Muscle of arm (tissue), 1 donor: ENCODE measurements at regions not wholly inside any gene's neighbourhood (a gene's known extent, or its start where the extent isn't known, plus 50 kb on each side); places are given as distances from the start of the nearest gene placed in this dataset.

Experiments
- DNase-seq: peaks from one replicate; pipeline ENCODE4 v3.0.0-alpha.2; 2013

- DNase-seq: no peak
Observed at GRCh38 chr4:181737744-181738143, 505.5 kb upstream of the TENM3 start.

- DNase-seq: no peak
Observed at GRCh38 chr4:181739031-181739430, 504.2 kb upstream of the TENM3 start.

GRCh38 chr4:181741513-181741912 is 501.7 kb upstream of the TENM3 start:
- no peak for DNase-seq

DNA sequence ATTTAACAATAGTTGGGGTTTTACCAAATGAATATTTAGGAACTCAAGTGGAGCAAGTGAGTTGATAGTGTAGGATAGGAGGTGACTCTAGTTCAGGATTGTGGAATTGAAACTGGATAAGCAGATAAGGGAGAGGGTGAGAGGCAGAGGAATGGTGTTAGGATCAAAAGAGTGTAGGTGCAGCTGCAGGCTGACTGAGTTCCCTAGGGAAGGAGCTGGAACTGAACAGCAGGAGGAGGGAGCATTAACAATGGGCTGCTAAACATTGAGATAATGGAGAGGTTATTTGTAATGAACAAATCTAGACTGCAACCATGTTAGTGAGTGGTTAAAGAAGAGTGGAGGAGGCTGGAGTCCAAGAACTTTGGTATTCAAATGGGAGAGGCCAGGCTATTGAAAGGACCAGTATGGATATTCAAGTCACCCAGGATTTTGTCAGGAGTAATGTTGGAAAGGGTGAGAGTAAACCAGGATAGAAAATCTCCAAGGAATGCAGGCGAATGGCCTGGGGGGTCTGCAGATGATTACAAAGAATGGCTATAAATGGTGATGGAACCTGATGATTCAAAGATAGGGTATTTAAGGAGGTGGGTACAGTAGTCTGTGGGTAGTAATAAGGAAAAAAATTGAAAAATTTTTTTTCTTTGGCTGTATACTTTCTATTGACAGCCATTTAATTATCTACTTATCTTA is 497.1 kb upstream of the TENM3 start:
- no peak for DNase-seq

DNA sequence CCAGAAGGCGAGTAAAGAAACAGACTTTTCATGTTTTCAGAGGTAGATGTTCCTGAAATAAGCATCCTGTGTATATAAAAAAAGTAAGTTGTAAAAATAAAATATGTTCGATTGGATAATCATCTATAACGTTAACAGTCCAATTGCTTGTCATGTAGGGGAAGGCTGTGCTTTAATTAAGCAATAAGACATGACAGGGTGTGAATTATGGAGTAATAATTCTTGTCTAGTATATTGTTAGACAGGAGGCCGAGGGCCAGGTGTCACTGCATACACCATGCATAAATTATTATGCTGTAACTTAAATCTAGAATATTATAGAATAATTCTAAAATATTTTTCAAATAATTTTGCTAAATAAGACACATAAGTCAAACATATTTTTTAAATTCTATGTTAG is 494.6 kb upstream of the TENM3 start:
- DNase-seq: no peak

DNA sequence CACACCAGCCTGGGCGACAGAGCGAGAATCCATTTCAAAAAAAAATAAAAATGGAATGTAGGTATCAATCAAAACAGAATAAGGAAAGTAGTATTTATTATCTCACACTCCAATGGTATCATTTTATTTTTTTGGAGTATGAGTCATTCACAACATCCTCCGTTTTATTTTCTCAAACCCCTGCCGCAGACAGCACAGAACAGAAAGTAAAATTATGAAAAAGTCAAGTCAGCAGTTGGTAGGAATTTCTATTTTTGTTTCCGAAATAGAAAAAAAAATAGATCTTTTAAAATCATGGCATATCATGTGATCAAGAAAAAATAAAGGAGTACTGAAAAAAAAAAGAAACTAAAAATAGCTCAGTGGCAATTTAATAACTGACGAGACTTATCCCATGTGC is 490.7 kb upstream of the TENM3 start:
- DNase-seq: no peak

- DNase-seq: no peak
Observed at GRCh38 chr4:181753207-181753606, 490.0 kb upstream of the TENM3 start.

DNA sequence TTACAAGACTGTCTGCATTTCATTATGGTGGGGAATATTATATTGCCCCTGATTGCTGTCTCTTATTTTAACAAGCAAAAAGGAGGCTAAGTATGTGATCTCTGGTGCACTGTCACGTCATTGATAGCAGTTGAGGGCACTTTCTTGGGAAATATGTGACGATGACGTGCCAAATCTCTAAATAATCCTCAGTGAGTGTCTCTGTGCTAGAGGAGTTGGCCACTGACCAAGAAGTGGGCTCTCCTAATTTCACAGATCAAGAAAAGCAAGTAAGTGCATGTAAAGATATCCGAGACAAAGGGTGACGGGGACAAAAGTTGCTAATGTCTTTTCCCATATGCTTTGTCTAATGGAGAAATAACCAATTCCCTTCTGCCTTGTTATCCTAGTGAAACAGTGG is 487.4 kb upstream of the TENM3 start:
- no peak for DNase-seq

DNA sequence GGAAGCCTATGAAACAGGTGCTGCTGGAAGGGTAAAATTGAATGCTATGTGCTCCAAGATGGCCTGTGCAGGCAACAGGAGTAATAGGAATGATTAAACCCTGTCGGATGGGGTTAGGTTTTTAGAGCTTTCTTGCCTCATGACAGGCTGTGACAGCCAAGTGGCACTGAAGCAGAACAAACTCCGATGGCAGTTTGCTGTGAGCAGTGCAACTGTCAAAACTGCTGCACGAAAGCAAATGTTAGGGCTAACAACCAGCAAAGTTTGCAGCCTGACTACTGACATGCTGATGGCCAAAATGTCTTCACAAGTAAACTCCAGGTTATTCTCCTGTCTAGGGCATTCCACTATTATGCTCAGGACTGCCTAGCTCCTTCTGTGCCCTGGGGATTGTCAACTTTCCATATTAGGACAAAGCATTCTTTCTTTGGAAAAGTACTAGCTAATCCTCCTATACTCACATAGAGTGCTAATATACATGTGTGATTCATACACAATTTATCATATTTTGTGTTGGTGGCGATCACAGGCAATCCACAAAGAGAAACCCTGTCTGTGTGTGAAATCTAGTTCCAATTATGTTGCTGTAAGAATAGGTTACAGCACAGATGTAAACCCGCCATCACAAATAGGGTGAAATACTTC is 486.6 kb upstream of the TENM3 start:
- no peak for DNase-seq

DNA sequence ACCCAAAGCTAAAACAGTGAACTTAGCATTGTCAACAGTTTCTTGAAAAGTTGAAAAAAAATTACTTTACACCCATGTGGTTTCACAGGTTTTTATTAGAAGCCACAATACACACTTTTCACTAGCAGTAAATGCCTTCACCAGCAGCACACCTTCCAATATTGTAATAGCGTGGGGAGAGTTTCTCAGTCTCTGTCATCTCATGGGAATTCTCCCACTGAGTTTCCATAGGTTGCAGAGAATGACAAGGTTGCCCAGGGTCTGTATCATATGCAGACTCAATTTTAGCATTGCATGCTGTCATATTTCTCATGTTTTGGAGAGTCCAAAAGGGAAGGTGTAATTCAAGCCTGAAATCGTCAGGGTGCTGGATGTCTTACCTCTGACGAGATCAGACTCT is 486.1 kb upstream of the TENM3 start:
- no peak for DNase-seq

DNA sequence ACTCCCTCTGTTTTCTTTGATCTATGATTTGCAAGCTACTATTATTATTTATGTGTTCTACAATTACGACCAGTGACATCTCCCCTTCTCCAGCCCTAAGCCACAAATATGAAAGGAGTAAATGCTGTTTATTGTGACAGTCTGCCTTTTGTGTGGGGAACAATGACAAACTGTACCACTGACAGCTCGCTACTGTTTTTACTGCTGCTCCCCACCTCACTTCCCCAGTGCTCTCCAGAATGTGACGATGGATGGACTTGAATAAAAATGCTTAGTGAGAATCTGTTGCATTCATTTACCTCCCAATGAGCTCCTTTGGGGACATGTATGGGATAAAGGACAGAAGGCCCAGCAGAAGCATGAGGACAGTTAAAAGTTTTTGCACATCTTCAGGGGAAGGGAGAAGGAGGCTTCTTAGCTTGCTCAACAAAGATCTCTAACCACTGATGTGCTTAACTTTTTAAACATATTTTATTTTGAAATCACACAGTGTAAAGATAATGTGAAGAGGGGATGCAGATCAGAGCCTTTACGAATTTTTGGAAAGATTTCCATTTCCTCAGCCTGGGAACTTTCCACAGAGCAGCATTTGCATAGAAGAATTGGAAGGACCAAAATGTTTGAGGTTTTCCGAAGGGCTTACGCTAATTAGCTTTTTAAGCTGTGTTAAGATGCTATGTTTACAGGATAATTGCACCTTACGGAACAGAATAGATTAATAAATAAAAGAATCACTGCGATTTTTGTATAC is 485.1 kb upstream of the TENM3 start:
- no peak for DNase-seq

DNA sequence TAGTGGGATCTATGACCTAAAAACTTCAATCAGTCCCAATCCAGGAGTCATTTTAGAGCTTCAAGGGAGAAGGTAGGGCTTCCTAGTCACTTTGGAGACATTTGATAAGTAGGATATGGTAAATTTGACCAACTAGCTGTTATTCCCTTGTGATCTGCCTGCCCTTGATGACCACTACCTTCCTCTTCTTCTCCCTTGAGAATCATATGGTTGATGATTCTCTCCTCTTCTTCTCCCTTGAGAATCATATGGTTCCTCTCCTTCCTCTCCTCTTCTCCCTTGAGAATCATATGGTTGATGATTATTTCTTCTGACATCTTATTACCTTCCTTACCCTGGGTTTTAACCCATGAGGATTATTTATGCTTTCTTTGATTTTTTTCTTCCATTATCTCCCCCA is 482.6 kb upstream of the TENM3 start:
- DNase-seq: no peak

- DNase-seq: no peak
Observed at GRCh38 chr4:181761156-181761555, 482.0 kb upstream of the TENM3 start.

DNA sequence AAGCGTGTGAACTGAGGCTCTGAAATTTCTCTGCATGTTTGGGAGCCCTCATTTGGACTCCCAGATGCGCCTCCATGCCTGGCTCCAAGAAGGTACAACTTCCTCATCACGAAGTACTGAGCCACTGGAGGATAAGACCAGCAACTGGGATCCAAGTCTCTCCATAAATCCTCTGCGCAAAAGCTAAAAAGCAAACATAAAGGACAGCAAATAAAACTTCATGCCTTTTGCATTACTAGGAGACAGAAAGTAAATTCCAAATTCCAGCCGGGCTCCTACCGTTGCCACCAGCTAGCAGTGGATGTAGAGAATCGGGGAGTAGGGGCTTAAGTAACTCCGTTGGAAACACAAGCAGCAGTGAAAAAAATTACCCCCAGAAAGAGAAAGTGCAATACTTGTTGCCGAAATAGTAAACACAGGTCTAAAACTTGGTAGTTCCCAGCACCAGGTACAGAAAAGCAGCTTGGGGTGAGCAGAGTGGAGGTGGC is 477.1 kb upstream of the TENM3 start:
- no peak for DNase-seq

- no peak for DNase-seq
Observed at GRCh38 chr4:181770971-181771370, 472.2 kb upstream of the TENM3 start.

GRCh38 chr4:181775298-181775697 is 467.9 kb upstream of the TENM3 start:
- no peak for DNase-seq

GRCh38 chr4:181776264-181777054 is 466.7 kb upstream of the TENM3 start:
- no peak for DNase-seq

DNA sequence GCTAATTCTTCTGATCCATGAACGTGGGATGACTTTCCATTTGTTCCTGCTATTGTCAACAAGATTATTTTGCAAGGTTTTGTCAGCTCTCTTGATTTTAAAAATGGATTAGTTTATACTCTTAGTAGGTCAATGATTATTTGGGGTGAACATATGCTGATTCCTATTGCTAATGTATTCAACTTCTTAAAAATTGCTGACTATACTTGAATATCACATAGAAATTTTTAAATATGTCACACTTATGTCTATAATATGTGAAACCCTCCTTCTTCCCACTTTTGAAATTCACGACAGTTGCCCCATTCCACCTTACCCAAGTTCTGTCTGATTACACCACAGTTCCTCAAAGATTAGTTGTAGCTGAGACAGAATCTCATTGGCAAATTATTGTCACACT is 465.7 kb upstream of the TENM3 start:
- DNase-seq: no peak

DNA sequence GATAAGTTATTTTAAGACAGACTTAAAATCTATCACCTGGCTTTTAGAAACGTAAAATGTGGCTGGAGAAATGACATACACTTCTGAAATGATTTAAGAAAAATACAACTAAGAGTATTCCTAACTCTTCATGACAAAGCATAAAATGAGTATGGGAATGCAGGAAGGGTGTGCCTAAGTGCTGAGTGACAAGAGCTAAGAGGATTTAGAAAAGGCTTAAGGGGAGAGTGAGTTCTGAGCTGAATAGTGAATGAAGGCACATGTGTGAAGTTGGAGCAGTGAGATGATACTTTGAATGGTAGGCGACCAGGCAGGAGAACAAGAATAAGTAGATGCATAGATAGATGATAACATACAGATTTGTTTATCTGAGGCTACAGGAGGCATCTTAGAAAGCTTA is 458.3 kb upstream of the TENM3 start:
- no peak for DNase-seq

DNA sequence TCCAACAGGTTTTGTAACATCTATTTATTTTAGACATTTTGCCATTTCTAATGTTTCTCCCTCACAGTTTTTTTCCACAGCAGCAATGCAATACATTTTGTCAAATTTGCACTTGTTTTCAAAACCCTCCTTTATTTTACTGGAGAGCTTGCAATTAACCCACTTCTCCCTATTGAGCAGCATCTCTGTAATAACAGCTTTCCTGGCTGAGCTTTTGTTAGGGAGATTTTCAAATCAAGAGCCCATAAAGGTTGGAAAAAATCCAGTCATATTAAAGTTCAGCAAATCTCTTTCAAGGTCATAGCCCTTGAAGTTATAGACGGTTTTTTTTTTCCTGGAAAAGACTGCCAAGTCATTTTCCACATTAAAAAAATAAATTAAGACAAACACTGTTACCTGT is 450.6 kb upstream of the TENM3 start:
- no peak for DNase-seq

DNA sequence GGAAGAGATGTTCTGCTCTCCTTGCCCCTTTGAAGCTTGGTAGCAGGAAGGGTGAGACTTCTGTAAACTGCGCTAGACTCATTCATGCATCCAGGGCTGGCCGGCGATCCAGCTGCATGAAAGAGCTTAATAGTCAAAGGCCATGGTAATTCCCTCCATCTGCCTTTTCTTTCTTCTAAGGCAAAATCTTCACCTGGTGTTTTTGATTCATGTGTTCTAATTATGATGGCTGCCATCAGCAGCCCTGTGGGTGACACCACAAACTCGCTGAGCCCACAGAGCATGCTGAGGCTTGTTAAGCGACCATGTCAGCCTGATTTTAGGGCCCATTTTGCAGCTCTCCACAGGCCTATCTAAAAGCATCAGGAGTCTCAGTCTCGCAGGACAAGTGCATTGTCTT is 450.1 kb upstream of the TENM3 start:
- DNase-seq: no peak

- DNase-seq: no peak
Observed at GRCh38 chr4:181796502-181796901, 446.7 kb upstream of the TENM3 start.
